Spinal cord (tissue), 9 donors: ENCODE measurements at regions not wholly inside any gene's neighbourhood (a gene's known extent, or its start where the extent isn't known, plus 50 kb on each side); places are given as distances from the start of the nearest gene placed in this dataset.
A peak's percentile ranks its signal among the peaks of the same experiment; 100 is the strongest.

Experiments used
- DNase-seq, 6 donors: peaks; one replicate each; pipeline versions ENCODE4 v3.0.0 to v3.0.0-alpha.2; 2013 to 2015; ENCODE audit warnings: low spot score in 6 of 6, low read depth in 4 of 6
- H3K27ac ChIP-seq: one replicate; pipeline ENCODE4 v1.5.1; 2013; ENCODE audit warnings: low read depth, low read length, control low read depth
- H3K27me3 ChIP-seq: one replicate; pipeline ENCODE4 v1.6.1; 2013; ENCODE audit warnings: low read length; ENCODE audit not compliant: control insufficient read depth, insufficient read depth
- H3K36me3 ChIP-seq: one replicate; pipeline ENCODE4 v1.6.1; 2013; ENCODE audit warnings: low read length; ENCODE audit not compliant: control insufficient read depth, insufficient read depth
- H3K4me1 ChIP-seq: one replicate; pipeline ENCODE4 v1.6.1; 2013; ENCODE audit warnings: low read length; ENCODE audit not compliant: control insufficient read depth, insufficient read depth
- H3K4me3 ChIP-seq: one replicate; pipeline ENCODE4 v1.5.1; 2013; ENCODE audit warnings: low read depth, low read length, control low read depth
- H3K9me3 ChIP-seq: one replicate; pipeline ENCODE4 v1.6.1; 2013; ENCODE audit warnings: low read length; ENCODE audit not compliant: control insufficient read depth, insufficient read depth
- WGBS: methylation state at CpG from one replicate; pipeline ENCODE4 v1.1.5; 2013; ENCODE audit warnings: missing lambda C conversion rate; ENCODE audit not compliant: insufficient coverage; 5-methylcytosine and 5-hydroxymethylcytosine counted together
- donor health status: healthy.

GRCh38 chr14:101020834-101021370 is 117.4 kb upstream of the RTL1 start:
- H3K9me3 ChIP-seq = no peaks in the 10 kb centered on the region
- no peak overlapping the region for H3K4me3 ChIP-seq
- no peaks in the 10 kb centered on the region for H3K4me1 ChIP-seq
- DNase-seq = no peak
- H3K27me3 ChIP-seq = no peaks in the 10 kb centered on the region
- WGBS = 91% methylated on average over 7 of the region's 7 CpGs
- H3K27ac ChIP-seq = no peak overlapping the region
- peaks cover 18% of the 10 kb centered on the region for H3K36me3 ChIP-seq

GRCh38 chr14:101022121-101022520 is 118.6 kb upstream of the RTL1 start:
- WGBS = 97% methylated on average over 6 of the region's 8 CpGs
- Histone ChIP-seq H3K27ac (no peak overlapping the region), H3K4me3 (no peak overlapping the region), H3K4me1 (no peaks in the 10 kb centered on the region), H3K27me3 (no peaks in the 10 kb centered on the region), H3K36me3 (peaks cover 18% of the 10 kb centered on the region), H3K9me3 (no peaks in the 10 kb centered on the region)
- no peak for DNase-seq

- 82% methylated on average over 8 of the region's 15 CpGs for WGBS
- peaks cover 18% of the 10 kb centered on the region for H3K36me3 ChIP-seq
- H3K4me3 ChIP-seq = no peak overlapping the region
- no peaks in the 10 kb centered on the region for H3K4me1 ChIP-seq
- no peaks in the 10 kb centered on the region for H3K9me3 ChIP-seq
- DNase-seq = no peak
- H3K27ac ChIP-seq = no peak overlapping the region
- no peaks in the 10 kb centered on the region for H3K27me3 ChIP-seq
Measured at GRCh38 chr14:101022916-101023435, 119.5 kb upstream of the RTL1 start.

GRCh38 chr14:101024686-101025085 is 121.2 kb upstream of the RTL1 start:
- 94% methylated on average over 6 of the region's 11 CpGs for WGBS
- Histone ChIP-seq H3K27me3 (no peaks in the 10 kb centered on the region), H3K4me1 (no peaks in the 10 kb centered on the region), H3K36me3 (peaks cover 16% of the 10 kb centered on the region), H3K9me3 (no peaks in the 10 kb centered on the region), H3K4me3 (no peak overlapping the region), H3K27ac (no peak overlapping the region)
- DNase-seq = no peak

- no peak for DNase-seq
Measured at GRCh38 chr14:101025131-101025530, 121.6 kb upstream of the RTL1 start.

GRCh38 chr14:101025696-101026095 is 122.2 kb upstream of the RTL1 start:
- Histone ChIP-seq H3K4me1 (no peaks in the 10 kb centered on the region), H3K9me3 (no peaks in the 10 kb centered on the region), H3K4me3 (no peak overlapping the region), H3K36me3 (peaks cover 20% of the 10 kb centered on the region), H3K27ac (no peak overlapping the region), H3K27me3 (no peaks in the 10 kb centered on the region)
- no peak for DNase-seq
- 92% methylated on average over 17 of the region's 19 CpGs for WGBS

More at GRCh38 chr14:101025131-101025530, 121.6 kb upstream of the RTL1 start:
- no peaks in the 10 kb centered on the region for H3K4me1 ChIP-seq
- H3K27ac ChIP-seq = no peak overlapping the region
- no peaks in the 10 kb centered on the region for H3K9me3 ChIP-seq
- WGBS = 96% methylated on average over 8 of the region's 8 CpGs
- no peak overlapping the region for H3K4me3 ChIP-seq
- H3K27me3 ChIP-seq = no peaks in the 10 kb centered on the region
- H3K36me3 ChIP-seq = peaks cover 16% of the 10 kb centered on the region

- Histone ChIP-seq H3K36me3 (peaks cover 26% of the 10 kb centered on the region), H3K4me1 (peaks cover 4% of the 10 kb centered on the region), H3K4me3 (no peak overlapping the region), H3K27me3 (no peaks in the 10 kb centered on the region), H3K9me3 (no peaks in the 10 kb centered on the region), H3K27ac (no peak overlapping the region)
- 93% methylated on average over 5 of the region's 7 CpGs for WGBS
- DNase-seq = no peak
Measured at GRCh38 chr14:101026341-101026740, 122.8 kb upstream of the RTL1 start.

- no peak overlapping the region for H3K27ac ChIP-seq
- DNase-seq = no peak
- WGBS = 96% methylated on average over 10 of the region's 10 CpGs
- peaks cover 4% of the 10 kb centered on the region for H3K4me1 ChIP-seq
- H3K27me3 ChIP-seq = no peaks in the 10 kb centered on the region
- no peak overlapping the region for H3K4me3 ChIP-seq
- peaks cover 27% of the 10 kb centered on the region for H3K36me3 ChIP-seq
- no peaks in the 10 kb centered on the region for H3K9me3 ChIP-seq
Measured at GRCh38 chr14:101027291-101027690, 123.8 kb upstream of the RTL1 start.

- WGBS = 94% methylated on average over 4 of the region's 5 CpGs
- no peak for DNase-seq
- H3K4me3 ChIP-seq = no peak overlapping the region
- H3K27me3 ChIP-seq = no peaks in the 10 kb centered on the region
- H3K36me3 ChIP-seq = peaks cover 27% of the 10 kb centered on the region
- peaks cover 4% of the 10 kb centered on the region for H3K4me1 ChIP-seq
- no peak overlapping the region for H3K27ac ChIP-seq
- no peaks in the 10 kb centered on the region for H3K9me3 ChIP-seq
Measured at GRCh38 chr14:101027966-101028365, 124.4 kb upstream of the RTL1 start.

- no peak overlapping the region for H3K27ac ChIP-seq
- H3K4me1 ChIP-seq = peaks cover 4% of the 10 kb centered on the region
- H3K9me3 ChIP-seq = no peaks in the 10 kb centered on the region
- no peak overlapping the region for H3K4me3 ChIP-seq
- H3K36me3 ChIP-seq = peaks cover 30% of the 10 kb centered on the region
- H3K27me3 ChIP-seq = no peaks in the 10 kb centered on the region
- peak in 1 of 6 donors; percentile 16 for DNase-seq
- 80% methylated on average over 13 of the region's 20 CpGs for WGBS
Measured at GRCh38 chr14:101028971-101029667, 125.6 kb upstream of the RTL1 start.
